HG02970 (cell line): ENCODE measurements at regions not wholly inside any gene's neighbourhood (a gene's known extent, or its start where the extent isn't known, plus 50 kb on each side); places are given as distances from the start of the nearest gene placed in this dataset.

Experiments
- ATAC-seq: cut with Tn5 transposase; IDR thresholded peaks from one replicate; pipeline ENCODE4 v1.9.1; 2021; ENCODE audit warnings: mild to moderate bottlenecking, moderate library complexity, moderate number of reproducible peaks; ENCODE audit not compliant: unreplicated experiment, low FRiP score

GRCh38 chr5:100479079-100479688 is 56.0 kb upstream of the FAM174A start:
- ATAC-seq, result no peak

GRCh38 chr5:100472091-100472490 is 63.1 kb upstream of the FAM174A start:
- ATAC-seq, result no peak

- ATAC-seq, result peak; percentile 92
Measured at GRCh38 chr5:100469767-100470166, 65.4 kb upstream of the FAM174A start.

- no peak for ATAC-seq
Measured at GRCh38 chr5:100464418-100464817, 70.8 kb upstream of the FAM174A start.

GRCh38 chr5:100456615-100457014 is 78.6 kb upstream of the FAM174A start:
- ATAC-seq, result no peak

GRCh38 chr5:100452126-100452525 is 83.0 kb upstream of the FAM174A start:
- ATAC-seq, result no peak

GRCh38 chr5:100448111-100448528 is 87.1 kb upstream of the FAM174A start:
- no peak for ATAC-seq

- no peak for ATAC-seq
Measured at GRCh38 chr5:100446879-100447430, 88.2 kb upstream of the FAM174A start.

GRCh38 chr5:100444961-100445360 is 90.2 kb upstream of the FAM174A start:
- ATAC-seq, result no peak

- no peak for ATAC-seq
Measured at GRCh38 chr5:100434815-100435214, 100.4 kb upstream of the FAM174A start.

GRCh38 chr5:100432741-100433140 is 102.4 kb upstream of the FAM174A start:
- no peak for ATAC-seq

GRCh38 chr5:100430268-100431195 is 104.6 kb upstream of the FAM174A start:
- peak; percentile 72 for ATAC-seq

- ATAC-seq, result no peak
Measured at GRCh38 chr5:100424787-100425186, 110.4 kb upstream of the FAM174A start.

- ATAC-seq, result no peak
Measured at GRCh38 chr5:100424017-100424416, 111.2 kb upstream of the FAM174A start.

GRCh38 chr5:100423330-100423729 is 111.8 kb upstream of the FAM174A start:
- ATAC-seq, result no peak

- ATAC-seq, result no peak
Measured at GRCh38 chr5:100421360-100421759, 113.8 kb upstream of the FAM174A start.

GRCh38 chr5:100418231-100418630 is 116.9 kb upstream of the FAM174A start:
- no peak for ATAC-seq

- no peak for ATAC-seq
Measured at GRCh38 chr5:100409660-100410151, 125.5 kb upstream of the FAM174A start.

GRCh38 chr5:100407053-100407452 is 128.1 kb upstream of the FAM174A start:
- ATAC-seq, result no peak

- no peak for ATAC-seq
Measured at GRCh38 chr5:100406640-100407039, 128.5 kb upstream of the FAM174A start.

GRCh38 chr5:100402071-100402470 is 133.1 kb upstream of the FAM174A start:
- ATAC-seq, result no peak
